HL-60 (cell line): ENCODE measurements at regions not wholly inside any gene's neighbourhood (a gene's known extent, or its start where the extent isn't known, plus 50 kb on each side); places are given as distances from the start of the nearest gene placed in this dataset.

ENCODE experiments used
- POLR2AphosphoS5 ChIP-seq: IDR thresholded peaks from 2 replicates; pipeline ENCODE4 v1.6.1; 2012; ENCODE audit warnings: low read depth
- TF ChIP-seq, protein P1 (sequence below): IDR thresholded peaks from one replicate; pipeline ENCODE4 v1.5.1; 2011; ENCODE audit warnings: low read length, control low read depth, inconsistent platforms; ENCODE audit not compliant: insufficient read depth

DNA sequence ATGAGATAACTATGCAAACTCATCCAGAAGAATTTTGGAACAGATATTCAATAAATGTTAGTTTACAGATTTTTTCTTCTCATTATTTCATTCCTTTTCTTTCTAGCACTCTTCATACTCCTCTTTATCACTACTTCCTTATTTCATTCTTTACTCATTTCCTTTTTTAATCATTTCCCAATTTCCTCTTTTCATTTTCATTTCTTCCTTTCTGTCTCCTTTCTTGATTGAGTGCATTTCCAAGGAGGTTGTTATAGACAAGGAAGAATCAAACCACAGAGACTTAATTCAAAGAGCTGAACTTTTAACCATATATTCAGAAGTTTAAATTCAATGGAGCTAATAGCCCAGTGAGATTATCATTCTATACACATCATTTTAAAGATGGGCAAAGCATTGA is 600.7 kb downstream of the ARAP2 start:
- TF ChIP-seq, protein P1, sequence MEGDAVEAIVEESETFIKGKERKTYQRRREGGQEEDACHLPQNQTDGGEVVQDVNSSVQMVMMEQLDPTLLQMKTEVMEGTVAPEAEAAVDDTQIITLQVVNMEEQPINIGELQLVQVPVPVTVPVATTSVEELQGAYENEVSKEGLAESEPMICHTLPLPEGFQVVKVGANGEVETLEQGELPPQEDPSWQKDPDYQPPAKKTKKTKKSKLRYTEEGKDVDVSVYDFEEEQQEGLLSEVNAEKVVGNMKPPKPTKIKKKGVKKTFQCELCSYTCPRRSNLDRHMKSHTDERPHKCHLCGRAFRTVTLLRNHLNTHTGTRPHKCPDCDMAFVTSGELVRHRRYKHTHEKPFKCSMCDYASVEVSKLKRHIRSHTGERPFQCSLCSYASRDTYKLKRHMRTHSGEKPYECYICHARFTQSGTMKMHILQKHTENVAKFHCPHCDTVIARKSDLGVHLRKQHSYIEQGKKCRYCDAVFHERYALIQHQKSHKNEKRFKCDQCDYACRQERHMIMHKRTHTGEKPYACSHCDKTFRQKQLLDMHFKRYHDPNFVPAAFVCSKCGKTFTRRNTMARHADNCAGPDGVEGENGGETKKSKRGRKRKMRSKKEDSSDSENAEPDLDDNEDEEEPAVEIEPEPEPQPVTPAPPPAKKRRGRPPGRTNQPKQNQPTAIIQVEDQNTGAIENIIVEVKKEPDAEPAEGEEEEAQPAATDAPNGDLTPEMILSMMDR: no peak
- no peak for TF ChIP-seq POLR2AphosphoS5
